Skin of body (tissue), 1 donor: ENCODE measurements at regions not wholly inside any gene's neighbourhood (a gene's known extent, or its start where the extent isn't known, plus 50 kb on each side); places are given as distances from the start of the nearest gene placed in this dataset.
A peak's percentile ranks its signal among the peaks of the same experiment; 100 is the strongest.
"Not testable (repeated sequence)": the region's sequence is repeated elsewhere in the genome, so short reads cannot be mapped to it uniquely, and the experiment has no call there.

ENCODE experiments used
- DNase-seq: peaks from one replicate; lab custom pipeline; 2025; lab: John Stamatoyannopoulos, UW

DNA sequence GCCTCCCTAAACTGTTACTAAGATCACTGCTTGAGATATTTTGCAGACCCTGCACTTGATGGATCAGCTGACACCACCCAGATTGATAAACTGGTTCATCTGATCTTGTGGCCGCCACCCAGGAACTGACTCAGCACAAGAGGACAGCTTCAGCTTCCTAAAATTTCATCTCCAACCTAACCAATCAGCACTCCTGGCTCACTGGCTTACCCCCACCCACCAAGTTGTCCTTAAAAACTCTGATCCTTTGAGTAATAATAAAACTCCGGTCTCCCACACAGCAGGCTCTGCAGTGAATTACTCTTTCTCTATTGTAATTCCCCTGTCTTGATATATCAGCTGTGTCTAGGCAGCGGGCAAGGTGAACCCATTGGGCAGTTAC lies 174.8 kb downstream of the UTP18 start:
- no peak for DNase-seq

DNA sequence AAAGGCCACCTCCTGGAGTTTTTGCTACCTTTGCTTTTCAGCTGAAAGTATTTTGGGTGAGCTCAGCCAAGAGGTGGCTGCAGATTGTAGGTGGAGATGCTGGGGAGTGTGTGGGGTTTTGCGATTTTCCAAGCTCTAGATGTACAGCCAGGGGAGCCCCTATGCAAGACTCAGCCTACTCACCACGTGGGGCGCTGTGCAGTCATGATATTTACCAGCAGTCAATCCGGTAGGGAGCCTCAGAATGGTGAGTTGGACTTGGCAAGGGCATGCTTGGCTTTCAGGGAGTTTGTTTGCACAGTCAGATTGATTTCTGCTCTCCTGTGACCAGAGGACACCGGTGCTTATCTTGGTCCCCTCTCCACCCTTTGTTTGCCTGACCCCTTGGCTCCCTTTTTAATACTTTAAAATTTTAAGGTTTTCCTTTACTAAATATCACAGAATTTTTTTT lies 175.3 kb downstream of the UTP18 start:
- DNase-seq = no peak

DNA sequence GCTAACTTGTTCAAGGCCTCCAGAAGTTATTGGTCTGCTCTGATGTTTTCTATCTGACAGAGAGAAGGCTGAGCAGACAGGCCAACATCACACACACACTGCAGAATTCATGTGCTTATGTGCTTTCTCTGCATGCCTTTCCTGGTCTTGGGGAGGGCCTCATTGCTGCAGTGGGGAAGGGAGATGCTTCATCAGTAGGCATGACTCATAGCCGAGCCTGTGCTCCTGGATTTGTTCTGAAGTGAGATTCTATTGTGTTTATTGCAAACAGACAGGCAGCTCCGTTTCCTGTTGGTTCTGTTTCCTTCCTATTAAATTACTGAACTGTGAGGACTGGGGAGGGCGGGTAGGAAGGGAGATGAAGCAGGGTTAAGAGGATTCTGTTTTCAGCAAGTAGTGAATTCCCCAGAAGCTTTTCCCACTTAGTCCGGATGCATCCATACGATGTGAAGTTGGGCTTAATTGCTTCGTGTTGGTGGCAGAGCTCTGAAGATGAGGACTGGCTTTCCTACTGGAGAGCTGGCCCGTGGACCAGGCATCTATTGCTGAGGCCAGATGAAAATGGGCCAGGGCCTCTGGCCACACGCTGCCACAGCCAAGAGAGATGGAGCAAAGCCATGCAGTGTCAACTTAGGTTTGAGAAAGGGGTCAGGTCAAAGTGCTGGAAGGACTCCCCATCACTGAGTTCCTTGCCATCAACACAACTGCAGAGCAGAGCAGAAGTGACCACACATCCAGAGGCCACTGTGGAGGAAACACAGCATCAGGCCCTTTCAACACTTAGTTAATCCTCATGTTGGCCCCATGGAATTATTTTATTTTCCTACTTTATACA lies 179.3 kb downstream of the UTP18 start:
- DNase-seq = peak; percentile 28

DNA sequence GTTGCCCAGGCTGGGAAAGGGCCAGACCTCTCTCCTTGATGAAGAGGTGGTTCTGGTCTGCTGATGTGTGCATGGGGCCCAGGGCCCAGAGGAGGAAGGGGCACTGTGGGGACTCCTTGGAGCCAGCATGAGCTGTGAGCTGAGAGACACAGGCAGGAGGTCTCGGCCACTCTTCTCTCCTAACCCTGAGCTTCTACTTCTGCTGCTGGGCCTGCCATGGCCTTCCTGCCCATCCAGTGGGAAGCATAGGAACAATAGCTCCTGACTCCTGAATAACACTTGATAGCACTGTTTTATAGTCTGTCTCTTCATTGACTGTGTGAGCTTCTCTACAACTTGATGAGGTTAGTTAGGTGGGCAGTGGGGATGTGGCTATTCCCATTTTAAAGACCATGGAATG lies 181.1 kb downstream of the UTP18 start:
- DNase-seq = no peak

DNA sequence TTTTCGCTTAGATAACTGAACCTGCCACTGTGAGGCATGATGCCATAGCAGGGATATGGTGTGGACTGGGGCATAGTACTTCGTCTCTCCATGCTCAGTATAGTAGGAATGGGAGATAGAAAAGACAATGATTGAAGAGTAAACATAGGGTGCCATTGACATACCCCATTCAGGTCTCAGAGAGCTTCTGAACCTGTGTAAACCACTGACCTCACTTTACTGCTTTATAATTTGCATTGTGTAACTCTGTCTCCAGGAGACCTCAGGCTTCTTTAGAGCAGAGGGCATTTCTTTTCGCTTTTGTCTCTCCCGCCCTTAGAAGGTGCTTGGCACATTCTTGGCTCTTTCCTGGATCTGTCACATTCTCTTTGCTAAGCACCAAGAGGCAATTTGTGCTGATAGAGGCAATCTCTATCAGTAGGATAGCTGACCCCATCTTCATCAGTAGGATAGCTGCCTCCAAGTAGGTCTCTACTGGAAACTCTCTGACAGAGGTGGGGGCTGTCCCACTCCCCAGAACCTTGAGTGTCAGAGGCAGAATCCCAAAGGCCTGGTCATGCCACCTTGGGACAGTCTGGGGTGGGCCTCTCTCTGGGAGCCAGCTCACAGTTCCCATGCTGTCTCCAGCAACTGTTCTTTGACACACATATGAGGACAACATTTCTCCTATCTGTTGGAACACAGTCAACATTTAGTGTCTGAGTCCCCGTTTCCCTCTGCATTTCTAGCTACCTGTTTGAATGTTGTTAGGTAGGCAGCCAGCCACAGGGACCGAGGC lies 181.9 kb downstream of the UTP18 start:
- no peak for DNase-seq

DNA sequence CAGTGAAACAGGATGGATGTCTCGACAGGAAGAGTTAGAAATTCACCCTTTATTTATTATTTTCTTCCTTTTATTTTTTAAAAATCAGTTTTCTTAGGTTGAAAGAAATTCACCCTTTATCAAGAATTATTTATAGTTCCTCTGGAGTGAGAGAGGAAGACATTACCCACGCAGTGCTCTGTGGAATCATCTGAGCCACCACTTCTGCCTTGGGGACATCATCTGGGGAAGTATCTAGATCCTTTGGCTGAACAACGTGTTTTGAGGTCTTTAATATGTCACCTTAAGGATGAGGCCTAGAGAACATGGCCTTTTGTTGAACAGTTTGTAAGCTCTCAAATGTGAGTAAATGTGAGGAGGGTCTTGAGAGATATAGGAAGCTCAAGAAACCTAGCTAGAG lies 183.3 kb downstream of the UTP18 start:
- no peak for DNase-seq

GRCh38 chr17:51445946-51446345 lies 185.6 kb downstream of the UTP18 start:
- no peak for DNase-seq

DNA sequence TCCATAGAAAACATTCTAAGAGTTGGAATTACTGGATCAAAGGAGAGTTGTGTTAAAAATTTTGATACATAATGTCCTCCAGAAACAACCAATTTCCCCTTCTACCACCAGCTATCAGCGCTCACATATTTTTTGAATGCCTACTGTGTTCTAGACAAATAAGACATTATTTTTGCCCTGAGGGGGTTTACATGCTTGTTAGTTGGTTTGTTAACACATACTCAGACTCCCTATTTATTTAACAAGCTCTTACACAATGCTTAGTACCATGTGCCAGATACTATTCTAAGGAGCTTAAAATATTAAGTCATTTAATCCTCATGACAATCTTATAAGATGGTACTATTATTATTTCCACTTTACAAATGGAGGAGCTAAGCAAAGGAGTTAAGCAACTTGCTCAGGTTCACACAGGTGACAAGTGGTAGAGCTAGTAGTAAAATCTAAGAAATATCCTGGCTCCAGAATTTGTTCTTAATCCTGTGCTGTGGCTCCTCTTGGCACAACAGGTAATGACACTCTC lies 194.2 kb downstream of the UTP18 start:
- no peak for DNase-seq

DNA sequence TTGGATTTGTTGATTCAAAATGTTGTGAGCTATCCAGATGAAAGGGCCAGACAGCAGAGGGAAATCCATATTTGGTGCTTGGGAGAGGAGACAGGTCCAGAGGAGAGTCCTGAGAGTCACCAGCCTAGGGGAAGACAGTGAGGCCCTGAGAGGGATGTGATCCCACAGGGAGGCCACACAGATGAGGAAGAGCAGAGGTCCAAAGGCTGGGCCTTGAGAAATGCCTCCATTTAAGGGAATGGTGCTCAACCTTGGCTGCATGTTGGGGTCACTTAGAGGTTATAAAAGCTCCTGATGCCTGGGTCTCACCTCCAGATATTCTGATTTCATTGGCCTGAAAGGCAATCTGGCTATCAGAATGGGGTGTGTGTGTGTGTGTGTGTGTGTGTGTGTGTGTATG lies 194.9 kb downstream of the UTP18 start:
- no peak for DNase-seq

DNA sequence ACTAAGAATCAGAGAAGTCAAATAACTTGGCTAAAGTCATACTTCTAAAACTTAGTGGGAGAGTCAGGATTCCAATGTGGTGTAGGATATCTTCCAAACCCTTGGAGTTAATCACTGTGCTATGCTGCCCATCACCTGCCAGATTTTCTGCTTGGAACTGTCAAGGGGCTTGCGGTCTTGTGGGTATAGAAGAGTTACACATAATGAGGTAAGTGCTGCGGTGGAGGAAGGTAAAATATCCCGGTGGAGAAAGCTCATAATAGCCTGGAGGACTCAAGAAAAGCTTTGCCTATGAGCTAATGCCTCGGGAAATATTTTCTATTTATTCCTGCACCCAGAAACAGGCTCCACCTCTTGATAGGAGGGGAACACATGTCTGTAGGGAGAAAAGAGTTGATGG lies 195.6 kb downstream of the UTP18 start:
- no peak for DNase-seq

DNA sequence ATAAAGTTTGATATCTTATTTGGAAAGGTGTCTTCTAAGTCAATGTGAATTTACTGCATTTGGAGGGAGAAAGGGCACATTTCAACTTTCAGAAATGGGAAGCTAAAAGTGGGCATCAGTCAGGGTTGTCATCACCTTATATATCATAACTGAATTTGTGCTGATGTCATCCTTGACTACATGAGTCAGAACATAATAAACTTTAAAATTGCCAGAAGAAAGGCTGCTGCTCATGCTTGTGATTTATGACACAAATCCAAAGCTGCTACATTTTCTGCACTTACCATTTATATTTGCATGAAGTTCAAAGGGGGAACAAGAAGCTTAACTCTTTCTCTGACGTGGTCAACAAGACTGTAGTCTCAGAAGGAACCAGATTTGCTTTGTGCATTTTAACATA lies 196.6 kb downstream of the UTP18 start:
- DNase-seq = no peak

DNA sequence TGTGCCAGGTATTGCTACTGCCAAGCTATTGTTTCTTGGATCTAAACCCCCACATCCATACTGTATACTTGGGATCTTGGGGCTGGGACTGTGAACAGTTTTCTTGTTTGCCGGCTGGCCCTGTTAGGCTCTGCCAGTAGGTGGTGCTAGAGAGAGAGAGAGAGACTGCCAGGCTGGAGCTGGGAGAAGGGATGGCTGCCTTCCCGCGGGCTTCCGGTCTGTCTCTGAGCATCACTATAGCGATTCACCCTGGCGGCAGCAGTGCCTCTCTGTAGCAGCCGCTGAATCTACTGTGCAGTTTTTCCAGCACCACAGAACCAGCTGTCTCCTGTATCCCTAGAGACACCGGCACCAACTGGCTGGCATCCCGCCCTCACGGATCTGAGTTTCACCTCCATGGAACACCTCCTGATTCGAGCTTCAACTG lies 201.2 kb downstream of the UTP18 start:
- DNase-seq = no peak

DNA sequence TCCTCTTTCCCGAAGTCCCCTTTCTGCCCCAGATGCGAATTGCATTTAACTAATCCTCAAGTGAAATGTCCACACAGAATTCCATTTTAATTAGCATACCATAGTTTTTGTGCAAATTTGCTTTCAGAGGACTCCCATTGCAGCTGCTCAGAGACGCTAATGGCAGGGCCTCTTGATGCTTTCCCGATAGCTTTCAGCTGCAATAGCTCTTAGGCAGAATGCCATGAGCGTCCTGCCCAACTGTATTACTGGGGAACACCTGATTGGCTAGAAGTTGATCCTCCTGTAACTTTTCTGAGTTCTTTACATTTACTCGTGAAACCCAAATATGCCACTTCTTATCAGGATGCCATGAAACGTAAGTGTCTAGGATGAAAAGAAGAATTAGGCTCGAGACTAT lies 203.0 kb downstream of the UTP18 start:
- no peak for DNase-seq

DNA sequence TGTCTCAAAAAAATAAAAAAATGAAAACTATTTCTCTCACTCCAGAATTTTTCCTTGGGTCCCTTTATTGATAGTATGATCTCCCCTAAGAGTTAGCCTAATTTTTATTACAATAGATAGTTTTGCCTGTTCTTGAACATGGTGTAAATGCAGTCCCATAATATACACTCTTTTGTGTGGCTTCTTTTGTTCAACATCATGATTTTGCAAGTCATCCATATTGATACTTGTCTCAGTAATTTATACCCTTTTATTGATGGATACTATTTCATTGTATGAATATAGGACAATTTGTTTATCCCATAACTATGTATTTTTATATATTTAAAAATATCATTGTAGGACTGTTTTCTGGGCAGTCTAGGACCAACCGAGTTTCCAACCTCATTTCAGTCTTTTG lies 207.0 kb downstream of the UTP18 start:
- DNase-seq = no peak

- no peak for DNase-seq
Observed at GRCh38 chr17:51472670-51473205, 212.4 kb downstream of the UTP18 start.

DNA sequence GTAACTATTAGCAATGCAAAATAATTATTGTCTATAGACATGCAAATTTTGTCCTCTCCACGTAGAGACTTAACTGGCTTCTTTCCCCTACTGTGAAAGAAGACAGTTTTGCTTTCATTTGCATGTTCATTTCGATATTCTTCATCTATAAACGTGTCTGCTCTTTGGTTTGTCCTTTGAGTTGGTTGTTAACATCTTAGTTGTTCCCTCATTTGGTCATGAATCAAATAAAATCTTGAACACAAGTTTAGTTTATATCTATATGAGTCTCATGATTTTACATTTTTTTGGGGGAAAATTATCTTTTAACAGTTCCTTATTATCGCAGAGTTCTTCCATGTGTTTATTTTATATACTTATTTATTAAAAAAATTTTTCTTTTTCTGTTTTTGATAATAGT lies 214.4 kb downstream of the UTP18 start:
- no peak for DNase-seq

GRCh38 chr17:51475730-51476129 lies 215.4 kb downstream of the UTP18 start:
- DNase-seq = no peak

DNA sequence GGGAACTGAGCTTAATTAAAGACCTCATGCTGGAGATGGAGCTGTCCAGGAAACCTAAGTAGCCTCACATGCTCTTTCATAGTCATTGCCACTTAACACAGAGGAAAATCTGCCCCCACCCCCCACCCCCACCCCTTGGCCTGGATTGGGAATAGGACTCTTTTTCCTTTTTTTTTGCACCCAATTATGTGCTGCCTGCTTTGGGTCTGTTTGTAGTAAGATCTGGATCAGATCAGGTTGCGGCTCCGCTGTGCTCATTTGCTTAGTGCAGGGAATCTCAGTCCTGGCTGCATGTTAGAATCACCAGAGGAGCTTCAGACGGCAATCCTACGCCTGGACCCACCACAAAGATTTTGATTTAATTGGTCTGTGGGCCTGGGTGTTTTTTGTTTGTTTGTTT lies 219.0 kb downstream of the UTP18 start:
- DNase-seq = no peak

GRCh38 chr17:51481370-51481769 lies 221.0 kb downstream of the UTP18 start:
- no peak for DNase-seq

- not testable (repeated sequence) for DNase-seq
Observed at GRCh38 chr17:51482248-51482647, 221.9 kb downstream of the UTP18 start.

DNA sequence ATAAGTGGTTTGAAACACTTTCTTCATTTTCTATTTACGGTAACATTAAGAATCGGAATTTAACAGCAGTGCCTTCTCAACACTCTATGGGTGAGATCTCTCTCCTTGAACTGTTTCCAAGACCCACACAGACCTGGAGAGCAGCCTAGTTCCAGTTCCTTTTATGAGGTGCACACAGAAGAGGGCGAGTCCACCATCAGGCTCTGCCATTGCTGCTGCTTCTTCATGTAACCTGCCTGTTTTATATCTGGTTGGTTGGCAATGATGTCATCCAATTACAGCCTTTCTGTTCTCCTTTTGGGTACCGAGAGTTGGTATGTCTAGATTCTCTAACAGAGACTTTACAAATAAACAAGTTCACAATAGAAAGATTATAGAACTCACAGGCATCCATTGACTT lies 225.7 kb downstream of the UTP18 start:
- DNase-seq = no peak

DNA sequence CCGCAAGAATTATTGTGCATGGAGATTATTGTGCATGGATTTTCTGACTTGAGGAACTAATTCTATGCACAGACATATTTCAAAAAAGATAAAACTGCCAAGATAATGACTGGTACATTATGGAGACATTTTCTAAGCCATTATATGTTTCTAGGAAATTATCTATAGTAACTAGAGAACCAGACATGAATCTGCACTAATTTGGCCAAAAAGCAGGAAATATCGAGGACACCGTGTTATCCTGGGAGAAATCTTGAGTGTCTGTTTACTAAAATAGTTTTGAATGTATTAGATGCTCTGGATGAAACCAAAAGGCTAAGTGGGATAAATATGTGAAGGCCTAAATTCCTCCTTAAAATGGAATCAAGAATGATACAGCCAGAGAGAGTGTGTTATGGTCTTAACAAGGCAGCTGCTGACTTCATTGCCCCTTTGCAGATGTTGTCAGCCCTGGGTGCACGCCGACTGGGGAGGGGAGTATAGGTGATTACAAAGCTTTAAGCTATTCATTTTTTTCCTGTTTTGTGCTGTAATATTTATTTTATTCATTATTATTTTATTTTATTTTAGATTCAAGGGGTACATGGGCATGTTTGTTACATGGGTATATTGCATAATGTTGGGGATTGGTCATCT lies 226.7 kb downstream of the UTP18 start:
- no peak for DNase-seq
